Activated CD4-positive, alpha-beta T cell treated with anti-CD3 and anti-CD28 coated beads, Interleukin-2, amount 50 U/mL, for 4 hours (primary cell): ENCODE measurements at regions not wholly inside any gene's neighbourhood (a gene's known extent, or its start where the extent isn't known, plus 50 kb on each side); places are given as distances from the start of the nearest gene placed in this dataset.

Experiments used
- DNase-seq, 2 experiments: peaks; one replicate each; pipeline ENCODE4 v3.0.0-alpha.2; 2020

DNA sequence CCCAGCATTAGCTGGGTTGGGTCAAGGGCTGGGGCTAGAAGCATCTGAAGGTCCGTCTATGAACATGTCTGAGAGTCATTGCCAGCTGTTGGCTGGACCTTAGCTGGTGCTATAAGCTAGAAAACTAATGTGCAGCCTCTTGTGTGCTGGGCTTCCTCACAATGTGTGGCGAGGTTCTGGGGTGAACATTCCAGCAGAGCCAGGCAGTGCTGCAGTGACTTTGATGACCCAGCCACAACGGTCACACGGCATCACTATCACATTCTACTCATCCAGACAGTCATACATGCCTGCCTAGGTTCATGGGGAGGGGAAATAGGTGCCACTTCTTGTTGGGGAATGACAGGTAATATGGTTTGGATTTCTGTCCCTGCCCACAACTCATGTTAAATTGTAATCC lies 260.5 kb downstream of the CYP26B1 start:
- no peak for DNase-seq

DNA sequence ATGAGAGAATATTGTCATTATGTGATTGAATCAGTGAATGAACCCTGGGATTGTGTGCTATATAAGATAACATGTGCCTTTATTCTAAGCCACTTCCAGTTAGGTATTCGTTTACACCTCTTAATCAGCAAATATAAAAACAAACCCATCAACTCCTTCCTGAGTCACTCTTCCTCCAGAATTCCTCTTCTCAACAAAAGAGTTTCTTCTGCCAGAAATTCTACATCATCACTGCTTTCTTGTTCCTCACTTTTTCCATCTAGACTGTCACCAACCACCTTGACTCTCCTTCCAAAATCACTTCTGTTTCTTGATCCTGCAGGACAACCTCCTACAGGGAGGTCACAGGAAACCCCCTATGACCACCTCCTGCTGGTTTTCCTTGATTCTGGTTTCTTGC lies 261.4 kb downstream of the CYP26B1 start:
- DNase-seq, result no peak

DNA sequence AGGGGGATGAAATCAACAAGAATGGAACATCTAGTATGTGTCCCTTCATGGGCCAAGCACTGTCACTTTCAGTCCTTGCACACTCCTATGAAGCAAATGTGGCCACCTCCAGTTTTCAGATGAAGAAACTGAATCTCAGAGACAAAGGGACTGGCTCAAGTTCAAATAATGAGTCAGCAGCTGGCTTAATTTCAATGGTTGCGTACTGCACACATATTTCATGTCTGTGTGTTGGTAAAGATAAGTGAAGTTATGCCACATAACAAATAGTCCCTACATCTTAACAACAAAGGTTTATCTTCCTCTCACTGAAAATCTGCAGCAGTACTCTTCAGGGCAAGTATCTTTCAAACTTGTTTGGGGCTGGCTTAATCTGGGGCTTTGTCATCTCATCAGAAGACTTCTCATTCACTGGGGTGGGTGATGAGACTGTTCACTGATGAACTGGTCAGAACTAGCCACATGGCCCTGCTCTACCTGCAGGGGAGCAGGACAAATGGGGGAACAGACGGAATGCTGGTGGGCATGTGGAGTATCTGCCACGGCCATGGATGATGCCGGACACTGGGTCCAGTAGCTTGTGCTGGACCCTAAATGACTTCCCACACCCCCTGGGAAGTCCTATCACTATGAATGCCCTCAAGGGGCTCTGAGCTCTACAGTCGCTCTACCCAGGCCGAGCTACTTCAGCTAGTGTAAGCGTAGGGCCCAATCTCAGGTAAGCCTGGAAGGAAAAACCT lies 263.2 kb downstream of the CYP26B1 start:
- no peak for DNase-seq

DNA sequence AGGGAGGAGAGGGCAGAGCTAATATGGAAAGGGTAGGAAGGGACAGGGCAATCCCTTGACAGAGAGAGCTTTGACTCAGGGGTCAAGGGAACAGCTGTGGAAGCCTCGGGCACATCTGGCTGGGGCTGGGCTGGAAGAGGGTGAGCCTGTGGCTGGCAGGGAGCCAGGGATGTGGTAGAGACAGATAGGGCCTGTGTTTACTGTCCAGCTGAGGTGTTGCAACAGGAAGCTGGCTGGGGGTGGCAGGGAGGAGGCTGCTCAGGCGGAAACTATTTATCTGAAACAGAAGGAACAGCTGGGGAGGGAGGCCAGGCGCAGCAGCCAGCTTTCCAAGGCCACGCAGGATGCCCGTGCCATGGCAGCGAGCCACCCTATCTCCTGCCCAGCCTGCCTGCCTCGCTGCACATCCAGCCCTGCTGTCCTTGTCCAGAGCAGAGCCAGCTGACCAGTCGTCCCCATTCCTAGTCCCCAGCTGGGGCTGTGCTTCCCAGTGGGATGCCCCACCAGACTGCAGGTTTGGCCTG lies 264.7 kb downstream of the CYP26B1 start:
- no peak for DNase-seq

DNA sequence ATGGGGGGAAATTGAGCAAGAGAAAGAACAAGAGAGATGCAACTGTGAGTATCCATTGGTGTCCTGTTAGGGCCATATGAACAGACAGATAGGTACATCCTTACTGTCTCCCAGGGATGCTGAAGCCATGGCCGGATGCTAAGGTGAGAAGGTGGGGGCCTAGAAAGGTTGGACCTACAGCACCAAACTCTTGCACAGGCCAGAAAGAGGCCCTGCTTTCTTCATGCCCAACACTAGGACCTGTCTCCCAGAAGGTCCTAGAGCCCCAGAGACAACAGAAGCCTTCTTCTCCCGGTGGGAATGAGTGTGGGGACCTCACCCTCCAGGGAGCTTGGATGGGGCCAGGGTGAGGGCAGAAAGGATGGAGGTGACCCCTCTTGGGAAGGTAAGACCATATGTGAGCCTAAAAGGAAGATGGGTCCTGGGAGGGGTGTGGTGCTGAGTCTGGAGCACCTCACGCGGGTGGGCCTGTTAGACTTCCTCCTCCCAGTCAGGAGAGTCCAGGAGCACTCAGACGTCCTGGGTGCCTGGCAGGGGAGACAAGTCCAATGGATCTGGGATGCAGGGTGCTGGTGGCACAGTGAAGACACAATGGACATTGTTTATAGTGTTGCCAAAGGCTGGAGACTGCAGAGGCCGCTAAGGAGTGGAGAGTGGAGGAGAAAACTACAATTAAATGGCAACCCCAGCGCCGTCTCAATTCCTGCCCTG lies 265.3 kb downstream of the CYP26B1 start:
- DNase-seq, result no peak

DNA sequence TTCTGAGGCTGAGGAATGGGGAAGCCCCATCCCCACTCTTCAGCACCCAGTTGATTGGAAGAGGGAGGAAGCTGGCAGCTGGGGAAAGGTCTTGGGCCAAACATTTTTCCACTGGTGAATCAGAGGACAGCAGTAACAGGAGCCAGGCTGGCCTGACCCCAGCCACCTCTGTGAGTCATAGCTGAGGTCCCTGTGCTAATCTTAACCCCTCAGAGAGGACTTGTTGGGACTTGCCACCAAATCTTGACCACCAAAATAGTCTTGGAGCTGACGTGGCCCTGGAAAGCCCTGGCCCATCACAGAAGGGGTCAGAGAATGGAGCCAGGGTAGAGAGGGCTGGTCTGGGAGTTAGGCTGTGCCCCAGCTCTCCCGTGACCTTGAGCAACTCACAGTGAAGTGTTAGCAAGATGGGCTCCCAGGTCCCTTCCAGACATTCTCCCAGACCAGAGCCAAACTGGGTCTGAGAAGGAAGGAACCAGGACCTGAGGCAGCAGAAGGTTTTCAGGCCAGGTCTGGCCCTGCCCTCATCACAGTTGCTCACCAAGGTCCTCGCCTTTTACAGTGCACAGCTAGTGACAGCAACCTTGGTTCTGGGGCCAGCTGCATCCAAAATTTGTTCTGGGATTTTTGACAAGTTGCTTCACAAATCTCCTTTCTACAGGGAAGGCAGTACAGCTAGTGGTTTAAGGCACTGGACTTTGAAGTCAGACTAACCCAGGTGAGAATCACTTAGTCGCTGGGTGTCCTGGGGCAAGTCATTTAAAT lies 266.6 kb downstream of the CYP26B1 start:
- DNase-seq, result no peak

DNA sequence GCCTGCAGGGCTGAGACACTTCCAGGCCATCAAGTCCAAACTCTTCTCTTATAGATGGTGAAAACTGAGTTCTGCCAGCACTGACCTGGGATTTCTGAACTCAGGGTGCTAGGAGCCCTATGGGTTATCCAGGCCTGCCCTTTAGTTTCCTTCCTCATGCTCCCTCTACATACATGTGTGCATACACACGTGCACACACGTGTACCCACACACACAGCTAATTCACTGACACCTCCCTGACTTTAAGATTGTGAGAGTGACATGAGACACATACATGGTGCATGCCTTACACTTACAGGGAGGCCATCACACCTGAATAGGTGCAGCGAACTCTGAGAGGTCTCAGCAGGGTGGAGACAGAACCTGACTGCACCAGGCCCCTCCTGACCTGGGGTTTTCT lies 267.4 kb downstream of the CYP26B1 start:
- DNase-seq, result no peak

DNA sequence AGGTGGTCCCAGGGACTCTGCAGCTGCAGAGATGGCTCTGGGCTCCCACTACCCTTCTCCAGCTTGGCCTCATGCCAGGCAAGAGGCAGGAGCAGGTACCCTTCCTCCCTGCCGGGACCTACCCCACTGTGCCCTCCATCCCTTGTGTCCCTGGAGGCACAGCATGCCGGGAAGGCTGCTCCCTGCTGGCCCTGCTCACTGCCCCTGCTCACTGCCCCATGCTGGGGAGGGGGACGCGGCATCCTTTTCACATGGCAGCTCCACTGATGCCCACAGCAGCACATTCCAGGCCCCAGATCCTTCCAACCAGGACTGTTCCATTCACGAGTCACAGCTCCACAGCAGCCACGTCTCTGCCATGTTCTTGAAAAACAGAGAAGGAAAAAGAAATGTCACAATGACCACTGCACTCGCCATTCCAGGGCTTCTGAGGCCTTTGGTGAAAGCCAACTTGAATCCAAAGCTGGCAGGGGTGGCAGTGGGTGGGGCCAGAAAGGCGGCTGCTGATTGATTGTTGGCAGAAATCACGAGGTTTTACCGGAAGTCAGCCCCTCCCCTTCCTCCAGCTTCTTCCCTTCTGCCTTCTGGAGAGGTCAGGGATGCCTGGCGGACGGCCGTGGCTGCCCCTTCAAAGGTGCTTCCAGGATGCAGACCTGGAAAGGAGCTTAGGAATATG lies 268.0 kb downstream of the CYP26B1 start:
- no peak for DNase-seq

DNA sequence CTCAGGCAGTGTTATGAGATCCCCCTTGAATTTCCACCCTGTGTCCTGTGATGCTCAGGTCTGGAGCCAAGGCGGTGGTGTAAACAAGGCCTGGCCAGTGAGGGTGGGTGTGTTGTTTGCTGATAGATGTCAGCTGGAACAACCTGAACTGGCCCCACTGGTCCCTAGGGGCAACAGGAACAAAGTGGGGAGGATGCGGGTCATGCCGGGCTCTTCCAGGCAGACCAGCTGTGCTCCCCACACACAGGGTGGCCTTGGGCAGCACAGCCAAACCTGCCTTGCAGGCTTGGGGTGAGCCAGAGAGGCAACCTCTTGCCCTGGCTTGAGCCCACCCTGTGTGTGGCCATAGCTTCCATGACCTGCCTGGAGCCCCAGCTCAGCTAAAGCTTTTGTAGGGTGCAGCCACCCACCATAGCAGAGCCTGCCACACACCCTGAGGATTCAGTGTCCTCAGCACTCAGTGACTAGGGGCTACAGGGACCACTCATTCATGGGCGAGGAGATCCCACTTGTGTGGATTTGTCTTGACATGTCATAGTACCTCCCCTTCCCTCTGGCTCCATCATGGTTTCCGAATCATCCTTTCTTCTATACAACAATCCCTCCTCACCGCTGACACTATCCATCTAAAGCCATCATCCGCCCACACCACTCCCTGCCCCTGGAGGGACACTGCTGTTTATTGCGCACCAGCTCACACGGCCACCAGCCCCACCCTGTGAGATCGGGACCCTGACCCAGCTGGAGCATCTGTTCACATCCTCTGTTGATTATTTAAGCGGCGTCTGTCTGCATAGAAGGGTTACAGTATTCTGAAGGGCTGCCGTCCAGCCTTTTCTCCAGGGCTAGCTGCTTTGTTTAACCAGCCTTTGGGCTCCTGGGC lies 268.8 kb downstream of the CYP26B1 start:
- DNase-seq, result no peak

DNA sequence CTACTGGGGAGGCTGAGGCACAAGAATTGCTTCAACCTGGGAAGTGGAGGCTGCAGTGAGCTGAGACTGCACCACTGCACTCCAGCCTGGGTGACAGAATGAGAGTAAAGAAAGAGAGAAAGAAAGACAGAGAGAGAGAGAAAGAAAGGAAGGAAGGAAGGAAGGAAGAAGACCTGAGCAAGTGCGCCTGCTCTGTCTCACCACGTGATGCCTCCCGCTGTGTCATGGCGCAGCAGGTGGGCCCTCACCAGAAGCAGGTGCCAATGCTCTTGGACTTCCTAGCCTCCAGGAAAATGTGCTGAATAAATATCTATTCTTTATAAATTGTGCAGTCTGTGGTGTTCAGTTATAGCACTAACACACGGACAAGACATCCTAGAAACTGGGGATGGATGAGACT lies 270.0 kb downstream of the CYP26B1 start:
- DNase-seq, result no peak

DNA sequence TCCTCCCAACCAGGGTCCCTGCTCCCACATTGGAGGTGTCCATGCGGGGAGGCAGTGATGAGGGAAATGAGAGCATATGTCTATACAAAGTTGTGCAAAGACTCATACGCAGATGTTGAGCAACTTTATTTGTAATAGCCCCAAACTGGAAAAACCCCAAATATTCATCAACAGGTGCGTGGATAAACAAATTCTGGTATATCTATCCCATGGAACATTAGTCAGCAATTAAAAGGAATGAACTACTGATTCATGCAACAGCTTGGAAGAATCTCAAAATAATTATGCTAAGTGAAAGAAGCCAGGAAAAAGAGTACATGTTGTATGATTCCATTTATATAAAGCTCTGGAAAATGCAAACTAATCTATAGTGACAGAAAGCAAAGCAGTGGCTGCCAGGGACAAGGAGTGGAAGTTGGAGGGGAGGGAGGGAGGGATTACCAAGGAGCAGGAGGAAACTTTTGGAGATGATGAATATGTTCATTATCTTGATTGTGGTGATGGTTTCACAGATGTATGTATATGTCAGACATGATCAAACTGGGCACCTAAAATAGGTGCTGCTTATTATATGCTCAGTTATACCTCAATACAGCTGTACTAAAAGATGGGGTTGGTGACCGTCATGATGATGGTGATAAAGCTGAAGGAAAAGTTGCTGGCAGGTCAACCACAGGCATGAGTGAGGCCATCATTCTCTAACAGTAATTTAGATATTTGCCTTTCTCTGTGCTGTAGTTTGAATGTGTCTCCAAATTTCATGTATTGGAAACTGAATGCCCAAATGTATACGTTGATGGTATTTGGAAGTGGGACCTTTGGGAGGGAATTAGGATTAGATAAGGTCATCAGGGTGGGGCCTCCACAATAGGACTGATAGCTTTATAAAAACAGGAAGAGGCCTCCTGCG lies 270.9 kb downstream of the CYP26B1 start:
- no peak for DNase-seq

DNA sequence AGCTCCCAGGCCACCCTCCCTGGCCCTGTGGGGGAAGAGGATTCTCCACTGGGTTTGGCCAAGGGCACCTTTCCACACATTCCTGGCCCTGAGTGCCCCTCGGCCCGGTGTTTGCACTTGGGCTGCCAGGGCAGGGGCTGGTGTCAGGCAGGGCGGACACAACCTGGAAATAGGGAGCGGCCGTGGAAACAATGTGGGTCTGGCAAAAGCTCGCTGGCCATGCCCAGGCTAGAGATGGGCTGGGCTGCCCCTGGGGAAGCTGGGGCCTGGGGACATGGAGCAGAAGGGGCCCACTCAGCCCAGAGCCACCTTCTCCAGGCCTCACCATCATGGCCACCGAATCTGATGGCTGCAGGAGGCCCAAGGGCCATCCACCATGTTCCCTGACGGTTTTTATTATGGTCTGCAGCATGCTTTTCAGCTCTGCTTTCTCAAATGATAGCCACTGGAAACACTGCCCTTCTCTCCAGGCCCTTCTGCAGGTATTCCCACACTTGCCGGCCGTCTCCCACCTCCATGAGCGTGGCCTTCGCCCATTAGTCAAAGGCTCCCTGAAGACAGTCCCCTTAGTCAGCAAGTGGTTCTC lies 275.1 kb downstream of the CYP26B1 start:
- no peak for DNase-seq

DNA sequence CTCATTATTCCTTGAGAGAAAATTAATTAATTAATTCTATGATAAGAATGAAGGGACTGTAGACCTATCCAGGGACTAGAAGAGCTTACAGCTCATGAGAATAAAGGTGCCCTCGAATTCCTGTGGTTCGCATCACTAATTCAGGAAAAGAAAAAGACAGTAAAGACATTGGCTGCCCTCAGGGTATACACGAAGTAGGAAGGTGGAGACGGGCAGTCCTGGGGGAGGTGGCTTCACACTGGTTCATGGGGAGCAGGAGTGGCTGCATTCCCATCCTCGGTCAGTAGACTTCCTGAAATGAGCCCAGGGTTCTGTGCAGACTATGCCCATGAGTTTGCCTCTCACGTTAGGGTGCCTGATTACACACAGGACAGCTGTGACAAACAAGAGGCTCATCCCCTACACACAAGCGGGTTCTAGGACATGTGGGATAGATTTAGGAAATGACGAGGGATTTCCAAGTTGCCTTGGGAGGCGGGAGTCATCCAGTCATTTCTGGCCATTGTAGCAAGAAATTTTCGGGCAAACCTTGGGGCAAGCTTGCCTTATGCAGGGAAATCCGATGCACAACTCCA lies 282.2 kb downstream of the CYP26B1 start:
- no peak for DNase-seq

DNA sequence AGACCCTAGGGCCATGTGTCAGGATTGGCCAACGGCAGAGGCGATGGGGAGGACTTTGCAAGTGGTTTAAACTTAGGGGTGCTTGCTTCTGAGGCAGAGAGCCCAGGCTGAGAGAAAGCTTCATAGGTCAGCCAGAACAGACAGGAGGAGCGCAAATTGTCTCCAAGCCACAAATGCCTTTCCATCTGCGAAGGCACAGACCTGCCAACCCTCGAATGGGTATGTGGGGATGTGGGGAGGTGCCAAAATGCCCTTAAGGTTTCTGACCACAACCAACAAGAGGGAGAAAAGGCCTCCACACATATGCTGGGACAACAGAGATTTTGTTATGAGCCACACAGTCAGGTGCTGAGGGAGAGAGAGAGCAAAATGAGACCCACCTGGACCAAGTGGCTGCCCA lies 283.6 kb downstream of the CYP26B1 start:
- DNase-seq, result no peak

DNA sequence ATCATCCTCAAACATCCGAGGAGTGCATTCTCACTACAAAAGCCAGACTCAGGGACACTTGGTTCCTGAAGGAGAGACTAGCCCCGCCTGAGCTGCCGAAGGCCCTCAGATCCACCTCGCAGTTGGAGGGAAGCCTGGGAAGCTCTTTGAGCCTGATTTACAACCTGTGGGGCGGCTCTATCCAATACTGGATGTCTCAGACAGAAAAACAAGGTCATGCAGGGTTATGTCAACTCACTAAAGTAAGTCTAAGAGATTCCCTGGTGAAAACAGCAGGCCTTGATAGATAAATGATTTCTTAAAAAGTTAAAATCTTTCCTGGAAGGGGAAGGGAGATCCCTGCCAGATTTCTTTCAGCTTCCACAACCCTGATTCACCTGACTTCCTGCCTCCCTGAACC lies 284.3 kb downstream of the CYP26B1 start:
- no peak for DNase-seq

DNA sequence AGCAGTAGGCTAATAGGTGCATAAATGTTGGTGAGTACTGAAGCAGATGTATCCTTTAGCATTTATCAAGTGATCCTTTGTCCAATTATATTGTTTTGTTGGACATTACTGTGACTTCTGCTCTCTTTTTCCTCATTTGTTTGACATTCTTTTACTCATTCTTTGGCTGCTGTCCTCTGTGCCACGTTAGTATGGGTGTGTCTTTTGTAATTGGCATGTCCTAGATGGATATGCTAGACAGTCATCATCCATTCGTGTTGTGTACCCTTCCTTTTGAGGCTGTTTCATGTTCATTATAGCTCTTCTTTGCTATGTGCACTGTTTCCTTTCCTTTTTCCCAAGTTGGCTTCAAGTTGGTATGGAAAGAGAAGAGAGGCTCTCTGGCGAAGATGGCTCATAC lies 284.7 kb downstream of the CYP26B1 start:
- no peak for DNase-seq

DNA sequence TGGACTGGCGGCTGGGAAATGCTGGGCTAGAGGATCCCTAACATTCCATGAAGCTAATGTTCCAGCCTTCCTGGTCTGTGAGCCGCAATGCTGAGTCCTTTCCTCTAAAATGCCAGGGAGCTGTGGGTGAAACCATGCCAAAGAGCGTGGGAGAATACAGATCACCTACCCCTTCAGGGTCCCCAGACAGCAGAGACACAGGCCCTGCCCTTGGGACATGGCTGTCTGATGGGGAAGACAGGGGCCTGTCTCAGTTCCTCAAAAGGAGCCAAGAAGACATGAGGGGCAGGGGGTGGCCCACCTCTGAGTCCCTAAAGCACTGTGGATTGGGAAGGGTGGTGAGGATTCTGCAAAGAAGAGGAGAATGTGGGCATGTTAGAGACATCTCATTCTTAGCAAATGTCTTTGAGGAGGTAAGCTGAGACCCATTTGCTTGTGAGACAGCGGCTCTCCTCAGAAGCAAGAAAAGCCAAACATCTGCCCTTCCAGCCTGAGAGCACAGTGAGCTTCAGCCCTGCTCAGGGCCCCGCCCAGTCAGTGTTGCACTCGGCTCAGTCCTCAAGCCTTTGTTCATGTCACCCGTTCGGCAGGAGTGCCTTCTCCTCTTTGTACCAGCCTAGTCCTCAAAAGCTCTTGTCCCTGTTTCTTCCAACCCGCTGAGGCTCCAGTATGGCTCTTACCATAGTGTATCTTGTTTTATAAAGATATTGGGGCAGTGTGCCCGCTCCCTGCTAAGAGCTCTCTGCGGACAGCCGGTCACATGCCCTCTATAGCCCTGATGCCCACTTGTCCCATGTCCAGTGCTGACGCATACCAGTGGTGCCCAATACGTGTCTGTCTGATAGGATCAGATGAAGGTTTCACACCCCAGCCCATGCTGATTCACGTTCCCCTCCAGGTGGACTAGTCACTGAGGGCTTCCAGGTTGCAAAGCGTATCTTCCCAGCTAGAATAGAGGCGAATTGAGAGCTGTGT lies 286.2 kb downstream of the CYP26B1 start:
- no peak for DNase-seq

DNA sequence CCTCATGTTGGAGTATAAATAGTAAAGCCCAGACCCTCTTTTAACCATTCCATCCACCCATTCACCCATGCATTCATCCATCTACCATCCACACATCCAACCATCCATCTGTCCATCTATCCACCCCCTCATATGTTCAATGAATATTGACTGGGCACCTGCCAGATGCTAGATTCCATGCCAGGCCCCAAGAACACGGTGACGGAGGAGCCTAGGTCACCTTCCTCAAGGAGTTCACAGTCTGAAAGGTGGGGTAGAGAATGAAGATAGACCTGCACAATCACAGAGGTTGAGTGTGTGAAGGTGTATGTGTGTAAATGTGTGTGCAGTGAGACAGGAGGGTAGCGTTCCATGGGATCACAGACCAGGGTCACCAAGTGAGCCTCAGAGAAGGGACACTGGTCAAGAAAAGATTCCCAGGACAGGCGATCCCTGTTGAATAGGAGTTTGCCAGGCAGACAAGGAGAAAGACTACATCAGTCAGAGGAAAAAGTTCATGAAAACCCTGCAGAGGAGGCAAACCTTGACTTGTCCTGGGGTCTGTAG lies 287.2 kb downstream of the CYP26B1 start:
- no peak for DNase-seq
